Stimulated activated memory B cell treated with anti-CD40 and anti-IgM and Interleukin-4, amounts not matched to agents 10 μg/mL and 1 μg/mL and 100 μg/mL, for 72 hours (primary cell): ENCODE measurements at regions not wholly inside any gene's neighbourhood (a gene's known extent, or its start where the extent isn't known, plus 50 kb on each side); places are given as distances from the start of the nearest gene placed in this dataset.

Experiments
- ATAC-seq: fragments of 150-1000 bp; cut with Tn5 transposase; 2 replicates; pipeline ENCODE4 v1.10.0; 2021
- H3K27ac Mint-ChIP-seq: one replicate; pipeline ENCODE4 v1.8.0; 2022; ENCODE audit warnings: mild to moderate bottlenecking, mixed read lengths
- H3K27me3 Mint-ChIP-seq: one replicate; pipeline ENCODE4 v1.8.0; 2022; ENCODE audit warnings: mixed read lengths
- H3K36me3 Mint-ChIP-seq: one replicate; pipeline ENCODE4 v1.8.0; 2022; ENCODE audit warnings: mixed read lengths
- H3K4me1 Mint-ChIP-seq: one replicate; pipeline ENCODE4 v1.8.0; 2022; ENCODE audit warnings: mixed read lengths
- H3K4me3 Mint-ChIP-seq: one replicate; pipeline ENCODE4 v1.8.0; 2022; ENCODE audit warnings: mild to moderate bottlenecking, moderate library complexity, mixed read lengths
- H3K9me3 Mint-ChIP-seq: one replicate; pipeline ENCODE4 v1.8.0; 2022; ENCODE audit warnings: mixed read lengths

- Mint-ChIP-seq H3K4me3 (no peak overlapping the region), H3K4me1 (peaks cover 10% of the 10 kb centered on the region), H3K9me3 (no peaks in the 10 kb centered on the region), H3K27me3 (no peaks in the 10 kb centered on the region), H3K36me3 (no peaks in the 10 kb centered on the region), H3K27ac (no peak overlapping the region)
- ATAC-seq = peak; percentile 34
Measured at GRCh38 chr5:154571325-154572035, 93.5 kb upstream of the HAND1 start.

GRCh38 chr5:154570572-154571324 is 92.7 kb upstream of the HAND1 start:
- no peaks in the 10 kb centered on the region for H3K9me3 Mint-ChIP-seq
- H3K4me1 Mint-ChIP-seq = peaks cover 4% of the 10 kb centered on the region
- H3K27ac Mint-ChIP-seq = no peak overlapping the region
- no peaks in the 10 kb centered on the region for H3K36me3 Mint-ChIP-seq
- no peak for ATAC-seq
- H3K27me3 Mint-ChIP-seq = peaks cover 4% of the 10 kb centered on the region
- no peak overlapping the region for H3K4me3 Mint-ChIP-seq

DNA sequence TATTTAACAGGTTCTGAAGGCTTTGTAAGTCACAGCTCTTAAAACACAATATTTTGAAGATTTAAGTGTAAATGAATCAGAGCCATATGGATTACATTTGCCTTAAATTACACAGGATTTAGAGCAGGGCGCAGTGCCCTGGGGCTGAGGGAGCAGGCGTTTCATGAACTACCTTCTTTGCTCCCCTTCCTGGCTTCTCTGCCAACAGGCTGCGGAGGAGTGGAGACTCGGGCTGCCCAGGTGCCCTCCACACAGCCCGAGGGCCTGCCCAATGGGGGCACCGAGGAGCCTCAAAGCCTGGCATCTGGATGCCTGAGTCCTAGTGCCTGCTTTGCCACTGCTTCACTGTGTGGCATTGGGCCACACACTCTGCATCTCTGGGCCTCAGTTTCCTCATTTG is 90.6 kb upstream of the HAND1 start:
- Mint-ChIP-seq H3K27me3 (peaks cover 22% of the 10 kb centered on the region), H3K9me3 (no peaks in the 10 kb centered on the region), H3K4me1 (no peaks in the 10 kb centered on the region), H3K27ac (no peak overlapping the region), H3K4me3 (no peak overlapping the region), H3K36me3 (no peaks in the 10 kb centered on the region)
- no peak for ATAC-seq

DNA sequence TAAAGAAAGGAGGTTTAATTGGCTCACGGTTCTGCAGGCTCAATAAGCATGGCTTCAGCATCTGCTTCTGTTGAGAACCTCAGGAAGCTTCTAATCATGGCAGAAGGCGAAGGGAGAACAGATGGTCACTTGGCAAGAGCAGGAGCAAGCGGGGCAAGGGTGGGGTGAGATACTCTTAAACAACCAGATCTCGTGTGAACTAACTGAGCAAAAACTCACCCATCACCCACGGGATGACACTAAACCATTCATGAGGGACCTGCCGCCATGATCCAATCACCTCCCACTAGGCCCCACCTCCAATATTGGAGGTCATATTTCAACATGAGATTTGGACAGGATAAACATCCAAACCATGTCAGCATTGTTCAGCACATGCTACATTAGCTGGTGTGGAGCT is 89.1 kb upstream of the HAND1 start:
- Mint-ChIP-seq H3K4me1 (no peaks in the 10 kb centered on the region), H3K4me3 (no peak overlapping the region), H3K36me3 (no peaks in the 10 kb centered on the region), H3K27ac (no peak overlapping the region), H3K27me3 (peaks cover 31% of the 10 kb centered on the region), H3K9me3 (no peaks in the 10 kb centered on the region)
- no peak for ATAC-seq

DNA sequence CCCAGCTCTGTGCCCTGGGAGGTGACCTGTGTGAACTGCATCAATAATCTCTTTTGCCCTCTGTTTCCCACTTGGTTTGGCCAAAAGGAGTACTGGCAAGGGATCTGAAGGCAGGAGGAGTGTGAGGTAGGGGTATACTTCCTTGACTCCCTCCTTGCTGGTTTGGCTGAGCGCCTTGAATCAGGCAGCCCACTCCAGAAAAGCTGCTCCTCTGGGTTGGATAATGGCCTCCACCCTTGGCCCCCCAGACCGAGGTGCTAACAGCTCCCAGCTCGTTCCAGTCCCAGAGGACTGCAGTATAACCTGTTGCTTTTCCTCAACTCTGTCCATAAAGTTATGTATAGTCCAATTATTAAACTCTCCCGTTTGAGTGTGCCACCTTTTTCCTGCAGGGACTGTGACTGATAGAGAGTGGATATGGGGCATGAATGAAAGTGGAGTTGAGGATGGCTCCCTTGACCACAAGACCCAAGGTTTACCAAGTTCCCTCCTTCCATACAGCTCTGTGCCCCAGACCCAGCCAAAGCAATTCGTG is 88.2 kb upstream of the HAND1 start:
- Mint-ChIP-seq H3K27ac (no peak overlapping the region), H3K27me3 (peaks cover 31% of the 10 kb centered on the region), H3K4me1 (no peaks in the 10 kb centered on the region), H3K36me3 (no peaks in the 10 kb centered on the region), H3K4me3 (no peak overlapping the region), H3K9me3 (no peaks in the 10 kb centered on the region)
- no peak for ATAC-seq

DNA sequence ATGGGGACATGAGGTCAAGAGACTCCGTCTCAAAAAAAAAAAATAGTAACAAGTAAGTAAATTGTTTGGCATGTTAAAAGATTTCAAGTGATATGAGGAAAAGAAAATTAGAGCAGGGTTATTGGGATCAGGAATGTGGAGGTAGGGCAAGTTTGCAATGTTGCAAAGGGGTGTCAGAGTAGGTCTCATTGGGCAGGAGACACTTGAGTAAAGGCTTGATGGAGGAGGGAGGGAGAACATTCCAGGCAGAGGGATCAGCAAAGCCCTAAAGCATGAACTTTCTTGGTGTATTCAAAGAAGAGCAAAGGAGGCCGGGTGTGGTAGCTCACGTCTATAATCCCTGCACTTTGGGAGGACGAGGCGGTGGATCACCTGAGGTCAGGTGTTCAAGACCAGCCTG is 87.1 kb upstream of the HAND1 start:
- H3K9me3 Mint-ChIP-seq = no peaks in the 10 kb centered on the region
- no peak overlapping the region for H3K27ac Mint-ChIP-seq
- no peak for ATAC-seq
- peaks cover 34% of the 10 kb centered on the region for H3K27me3 Mint-ChIP-seq
- H3K36me3 Mint-ChIP-seq = no peaks in the 10 kb centered on the region
- H3K4me1 Mint-ChIP-seq = peaks cover 2% of the 10 kb centered on the region
- no peak overlapping the region for H3K4me3 Mint-ChIP-seq

GRCh38 chr5:154562244-154562880 is 84.3 kb upstream of the HAND1 start:
- no peaks in the 10 kb centered on the region for H3K9me3 Mint-ChIP-seq
- no peak overlapping the region for H3K4me3 Mint-ChIP-seq
- no peaks in the 10 kb centered on the region for H3K36me3 Mint-ChIP-seq
- H3K27ac Mint-ChIP-seq = no peak overlapping the region
- ATAC-seq = no peak
- H3K4me1 Mint-ChIP-seq = peaks cover 13% of the 10 kb centered on the region
- peaks cover 44% of the 10 kb centered on the region for H3K27me3 Mint-ChIP-seq

DNA sequence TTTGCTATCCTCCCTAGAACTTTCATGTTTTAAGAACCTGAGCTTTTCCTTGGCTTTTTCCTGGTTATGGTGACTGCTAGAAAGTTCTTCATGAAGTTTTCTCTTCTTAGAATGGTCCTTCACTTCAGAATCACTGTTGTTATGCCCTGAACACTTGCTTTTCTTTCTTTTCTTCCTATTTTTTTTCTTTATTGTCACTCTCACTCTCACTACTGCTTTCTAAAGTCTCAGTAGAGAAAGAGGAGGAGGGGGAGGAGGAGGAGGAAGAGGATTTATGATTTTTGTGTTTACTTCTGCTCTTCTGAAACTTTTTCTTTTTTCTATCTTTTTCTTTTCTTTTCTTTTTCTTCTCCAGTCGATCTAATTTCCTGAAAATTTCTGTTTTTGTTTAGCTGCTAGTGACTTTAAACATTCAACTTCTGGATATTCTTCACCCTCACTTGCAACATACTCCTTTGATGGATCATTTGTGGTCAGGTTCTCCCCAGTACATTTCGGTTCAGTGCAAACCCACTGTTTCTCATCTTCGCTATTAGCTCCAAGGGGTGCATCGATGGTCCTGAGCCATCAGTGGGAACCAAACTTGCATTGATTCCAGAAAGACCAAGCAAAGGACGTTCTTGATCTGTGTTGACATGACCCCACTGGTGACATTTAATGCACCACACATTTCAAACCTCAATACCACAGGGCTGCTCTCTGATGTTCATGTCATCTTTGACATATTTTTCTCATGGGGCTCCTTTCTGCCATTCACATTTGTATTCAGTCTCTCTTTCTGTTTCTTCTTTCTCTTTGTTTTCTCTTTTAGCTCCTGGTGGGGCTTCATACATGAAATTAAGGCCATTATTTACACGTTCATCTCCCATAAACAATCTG is 81.6 kb upstream of the HAND1 start:
- H3K4me3 Mint-ChIP-seq = no peak overlapping the region
- no peaks in the 10 kb centered on the region for H3K36me3 Mint-ChIP-seq
- peaks cover 13% of the 10 kb centered on the region for H3K4me1 Mint-ChIP-seq
- peaks cover 4% of the 10 kb centered on the region for H3K9me3 Mint-ChIP-seq
- ATAC-seq = peak; percentile 68
- peaks cover 29% of the 10 kb centered on the region for H3K27me3 Mint-ChIP-seq
- no peak overlapping the region for H3K27ac Mint-ChIP-seq

- peaks cover 13% of the 10 kb centered on the region for H3K4me1 Mint-ChIP-seq
- peaks cover 6% of the 10 kb centered on the region for H3K9me3 Mint-ChIP-seq
- no peak overlapping the region for H3K4me3 Mint-ChIP-seq
- peaks cover 16% of the 10 kb centered on the region for H3K27me3 Mint-ChIP-seq
- no peaks in the 10 kb centered on the region for H3K36me3 Mint-ChIP-seq
- ATAC-seq = no peak
- no peak overlapping the region for H3K27ac Mint-ChIP-seq
Measured at GRCh38 chr5:154557548-154557947, 79.5 kb upstream of the HAND1 start.

GRCh38 chr5:154547551-154547950 is 69.5 kb upstream of the HAND1 start:
- Mint-ChIP-seq H3K27ac (no peak overlapping the region), H3K27me3 (peaks cover 7% of the 10 kb centered on the region), H3K36me3 (no peaks in the 10 kb centered on the region), H3K4me1 (no peaks in the 10 kb centered on the region), H3K9me3 (no peaks in the 10 kb centered on the region), H3K4me3 (no peak overlapping the region)
- no peak for ATAC-seq

DNA sequence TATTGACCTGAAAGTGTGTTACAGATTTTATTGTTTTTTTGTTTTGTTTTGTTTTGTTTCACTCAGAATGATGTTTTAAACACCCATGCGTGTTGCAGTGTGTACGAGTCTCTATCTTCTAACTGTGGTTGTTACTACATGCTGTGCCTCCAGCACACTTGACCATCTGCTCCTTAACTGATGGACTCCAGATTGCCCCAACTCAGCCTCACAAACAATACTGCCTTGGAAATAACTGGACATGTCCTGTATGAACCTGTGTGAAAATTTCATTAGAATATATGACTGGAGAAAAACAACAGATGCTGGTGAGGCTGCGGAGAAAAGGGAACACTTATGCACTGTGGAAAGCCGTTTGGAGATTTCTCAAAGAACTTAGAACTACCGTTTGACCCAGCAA is 68.7 kb upstream of the HAND1 start:
- ATAC-seq = no peak
- Mint-ChIP-seq H3K9me3 (no peaks in the 10 kb centered on the region), H3K36me3 (no peaks in the 10 kb centered on the region), H3K4me3 (no peak overlapping the region), H3K27me3 (peaks cover 14% of the 10 kb centered on the region), H3K27ac (no peak overlapping the region), H3K4me1 (no peaks in the 10 kb centered on the region)

- Mint-ChIP-seq H3K4me1 (no peaks in the 10 kb centered on the region), H3K9me3 (no peaks in the 10 kb centered on the region), H3K36me3 (no peaks in the 10 kb centered on the region), H3K27ac (no peak overlapping the region), H3K27me3 (peaks cover 23% of the 10 kb centered on the region), H3K4me3 (no peak overlapping the region)
- no peak for ATAC-seq
Measured at GRCh38 chr5:154544646-154545045, 66.6 kb upstream of the HAND1 start.

DNA sequence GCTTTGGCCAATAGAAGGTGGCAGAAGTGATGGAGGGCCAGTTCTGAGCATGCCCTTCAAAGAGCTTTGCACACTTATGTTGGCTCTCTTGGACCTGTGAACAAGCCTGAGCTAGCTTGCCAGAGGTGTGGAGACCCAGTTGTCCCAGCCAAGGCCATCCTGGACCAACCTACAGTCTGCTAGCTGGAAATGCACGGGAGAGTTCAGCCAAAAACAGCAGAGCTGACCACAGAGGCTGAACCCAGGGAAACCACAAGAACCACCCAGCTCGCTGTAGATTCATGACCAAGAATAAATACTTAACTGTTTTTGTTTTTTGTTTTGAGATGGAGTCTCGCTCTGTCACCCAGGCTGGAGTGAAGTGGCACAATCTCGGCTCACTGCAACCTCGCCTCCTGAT is 65.4 kb upstream of the HAND1 start:
- Mint-ChIP-seq H3K4me1 (no peaks in the 10 kb centered on the region), H3K27ac (no peak overlapping the region), H3K36me3 (no peaks in the 10 kb centered on the region), H3K4me3 (no peak overlapping the region), H3K27me3 (peaks cover 29% of the 10 kb centered on the region), H3K9me3 (no peaks in the 10 kb centered on the region)
- ATAC-seq = no peak

DNA sequence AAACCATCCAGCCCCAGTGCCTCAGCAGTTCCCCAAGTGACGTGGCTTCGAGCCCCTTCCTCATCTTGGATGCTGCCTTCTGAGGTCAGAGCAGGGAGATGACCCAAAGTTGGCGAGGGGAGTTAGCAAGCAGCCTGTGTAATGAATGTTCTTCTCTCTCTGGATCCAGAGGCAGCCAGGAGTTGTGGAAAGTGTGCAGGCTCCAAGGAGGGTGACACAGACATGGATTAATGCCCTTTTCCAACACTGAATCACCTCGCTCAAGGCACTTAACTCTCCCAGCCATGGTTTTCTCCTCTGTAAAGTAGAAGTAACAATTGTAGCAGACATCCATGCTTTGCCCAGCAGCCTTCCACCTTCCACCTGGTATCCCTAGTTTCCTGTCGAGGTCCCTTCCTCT is 64.6 kb upstream of the HAND1 start:
- peaks cover 31% of the 10 kb centered on the region for H3K27me3 Mint-ChIP-seq
- ATAC-seq = no peak
- no peak overlapping the region for H3K27ac Mint-ChIP-seq
- no peaks in the 10 kb centered on the region for H3K36me3 Mint-ChIP-seq
- no peaks in the 10 kb centered on the region for H3K9me3 Mint-ChIP-seq
- no peak overlapping the region for H3K4me3 Mint-ChIP-seq
- no peaks in the 10 kb centered on the region for H3K4me1 Mint-ChIP-seq

DNA sequence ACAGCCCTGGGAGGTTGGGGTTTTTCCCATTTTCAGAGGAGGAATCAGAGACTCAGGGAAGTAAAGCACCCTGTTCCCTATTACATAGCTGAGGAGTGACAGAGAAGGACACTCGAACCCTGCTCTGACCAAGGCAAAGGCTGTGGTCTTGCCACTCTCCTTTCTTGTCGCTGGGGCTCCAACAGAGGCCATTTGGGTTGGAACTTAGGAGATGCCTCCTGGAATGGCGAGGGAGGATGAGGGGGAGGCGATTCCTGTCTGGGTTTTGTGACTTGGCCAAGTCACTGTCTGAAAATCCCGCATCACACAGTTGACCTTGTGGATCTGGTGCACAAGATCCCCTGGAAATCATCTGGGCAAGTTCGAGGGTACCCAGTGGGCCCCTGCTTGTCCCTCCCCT is 64.0 kb upstream of the HAND1 start:
- no peak for ATAC-seq
- Mint-ChIP-seq H3K4me1 (no peaks in the 10 kb centered on the region), H3K9me3 (no peaks in the 10 kb centered on the region), H3K27ac (no peak overlapping the region), H3K36me3 (no peaks in the 10 kb centered on the region), H3K4me3 (no peak overlapping the region), H3K27me3 (peaks cover 31% of the 10 kb centered on the region)
